ENCODE measurements at regions not wholly inside any gene's neighbourhood (a gene's known extent, or its start where the extent isn't known, plus 50 kb on each side); places are given as distances from the start of the nearest gene placed in this dataset.
"Not testable (repeated sequence)": the region's sequence is repeated elsewhere in the genome, so short reads cannot be mapped to it uniquely, and the experiment has no call there.

DNA sequence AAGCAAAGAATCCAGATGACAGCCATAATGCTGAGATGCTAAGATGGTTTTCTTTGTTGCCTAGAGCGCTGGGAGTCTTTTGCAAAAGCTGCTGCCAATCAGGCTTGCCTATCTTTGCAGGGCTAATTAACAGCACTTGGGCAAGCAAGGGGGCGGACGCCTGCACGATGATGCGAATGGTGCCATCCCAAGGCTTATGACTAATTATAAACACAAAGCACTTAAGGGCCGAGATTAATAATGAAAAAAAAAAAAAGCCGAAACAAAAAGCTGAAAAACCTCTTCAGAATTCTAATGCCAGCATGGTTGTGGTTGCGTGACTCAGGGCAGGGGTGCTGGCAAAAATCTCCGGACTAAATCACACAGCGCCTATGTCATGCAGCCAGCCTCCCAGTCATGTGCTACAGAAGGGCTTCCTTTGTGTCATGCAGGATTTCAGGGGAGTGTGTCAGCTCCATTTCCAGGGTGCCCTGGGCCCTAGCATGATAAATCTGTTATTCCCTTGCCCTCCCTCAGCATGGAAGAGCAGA is 185.0 kb upstream of the ANKRD28 start:
- H3K9me3 Mint-ChIP-seq, result peaks cover 3% of the 10 kb centered on the region
- no peak overlapping the region for H3K27ac Mint-ChIP-seq
- H3K4me1 Mint-ChIP-seq, result no peaks in the 10 kb centered on the region
- DNase-seq (ENCODE audit: low spot score in 2 of 2), result no peak
- H3K4me3 Mint-ChIP-seq, result no peak overlapping the region
- no peak for ATAC-seq
- no peaks in the 10 kb centered on the region for H3K36me3 Mint-ChIP-seq

DNA sequence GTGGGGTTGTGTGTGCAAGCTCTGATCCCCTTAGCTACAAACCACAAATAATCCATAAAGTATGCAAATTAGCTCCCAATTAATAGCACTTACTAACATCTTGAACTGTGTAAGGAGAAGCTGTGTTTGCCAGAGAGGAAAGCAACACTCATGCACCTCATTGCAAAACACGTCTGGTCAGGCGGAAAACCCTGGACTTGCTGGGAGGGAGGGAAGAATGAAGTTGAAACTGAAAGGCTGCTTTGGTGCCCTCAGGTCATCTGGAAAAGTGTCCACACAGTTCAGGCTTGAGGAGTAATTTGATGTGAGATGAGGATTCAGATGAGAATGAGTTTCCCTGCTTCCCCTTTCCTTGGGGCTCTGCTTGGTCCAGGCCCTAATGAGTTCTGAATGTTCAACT is 185.5 kb upstream of the ANKRD28 start:
- DNase-seq (ENCODE audit: low spot score in 2 of 2), result no peak
- H3K4me1 Mint-ChIP-seq, result no peaks in the 10 kb centered on the region
- ATAC-seq, result no peak

DNA sequence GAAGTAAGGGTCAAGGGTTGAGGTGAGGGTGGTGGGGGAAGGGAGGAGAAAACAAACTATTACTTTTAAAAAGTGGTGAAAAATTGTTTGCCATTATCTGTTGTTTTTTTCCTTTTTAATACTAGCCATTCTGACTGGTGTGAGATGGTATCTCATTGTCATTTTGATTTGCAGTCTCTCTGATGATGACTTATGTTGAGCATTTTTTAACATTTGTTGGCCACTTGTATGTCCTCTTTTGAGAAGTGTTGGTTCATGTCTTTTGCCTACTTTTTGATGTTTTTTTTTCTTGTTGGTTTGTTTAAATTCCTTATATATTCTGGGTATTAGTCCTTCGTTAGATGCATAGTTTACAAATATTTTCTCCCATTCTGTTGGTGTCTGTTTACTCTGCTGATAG is 185.9 kb upstream of the ANKRD28 start:
- H3K27ac Mint-ChIP-seq, result no peak overlapping the region
- H3K4me1 Mint-ChIP-seq, result no peaks in the 10 kb centered on the region
- no peak overlapping the region for H3K4me3 Mint-ChIP-seq
- H3K36me3 Mint-ChIP-seq, result no peaks in the 10 kb centered on the region
- no peak for ATAC-seq
- DNase-seq (ENCODE audit: low spot score in 2 of 2), result no peak
- peaks cover 6% of the 10 kb centered on the region for H3K9me3 Mint-ChIP-seq

More for the DNA sequence above, 185.5 kb upstream of the ANKRD28 start:
- H3K9me3 Mint-ChIP-seq, result peaks cover 3% of the 10 kb centered on the region
- no peaks in the 10 kb centered on the region for H3K36me3 Mint-ChIP-seq
- no peak overlapping the region for H3K27ac Mint-ChIP-seq
- H3K4me3 Mint-ChIP-seq, result no peak overlapping the region

DNA sequence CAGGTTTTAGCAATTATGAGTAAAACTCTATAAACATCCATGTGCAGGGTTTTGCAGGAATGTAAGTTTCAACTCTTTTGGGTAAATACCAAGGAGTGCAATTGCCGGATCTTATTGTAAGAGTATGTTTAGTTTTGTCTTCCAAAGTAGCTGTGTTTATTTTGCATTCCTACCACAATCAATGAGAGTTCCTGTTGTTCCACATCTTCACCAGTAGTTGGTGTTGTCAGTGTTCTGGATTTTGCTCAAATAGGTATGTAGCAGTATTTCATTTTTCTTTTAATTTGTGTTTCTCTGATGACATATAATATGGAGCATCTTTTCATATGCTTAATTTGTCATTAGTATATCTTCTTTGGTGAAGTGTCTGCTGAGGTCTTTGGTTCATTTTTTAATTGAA is 185.1 kb upstream of the GALNT15 start:
- Mint-ChIP-seq H3K36me3 (no peaks in the 10 kb centered on the region), H3K9me3 (peaks cover 19% of the 10 kb centered on the region), H3K27ac (no peak overlapping the region), H3K4me3 (no peak overlapping the region), H3K4me1 (no peaks in the 10 kb centered on the region)
- no peak for ATAC-seq
- DNase-seq (ENCODE audit: low spot score in 2 of 2), result no peak

DNA sequence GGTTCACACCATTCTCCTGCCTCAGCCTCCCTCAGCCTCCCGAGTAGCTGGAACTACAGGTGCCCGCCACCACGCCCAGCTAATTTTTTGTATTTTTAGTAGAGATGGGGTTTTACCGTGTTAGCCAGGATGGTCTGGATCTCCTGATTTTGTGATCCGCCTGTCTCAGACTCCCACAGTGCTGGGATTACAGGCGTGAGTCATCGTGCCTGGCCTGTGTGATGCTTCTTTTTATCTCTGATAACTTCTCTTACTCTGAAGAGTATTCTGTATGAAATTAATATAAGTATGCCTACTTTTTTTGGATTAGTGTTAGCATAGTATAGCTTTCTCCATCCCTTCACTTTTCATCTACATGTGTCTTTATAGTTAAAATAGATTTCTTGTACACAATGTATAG is 180.8 kb upstream of the GALNT15 start:
- H3K4me3 Mint-ChIP-seq; ATAC-seq; DNase-seq (ENCODE audit: low spot score in 2 of 2); H3K4me1 Mint-ChIP-seq; H3K27ac Mint-ChIP-seq; H3K36me3 Mint-ChIP-seq: not testable (repeated sequence)
- peaks cover 13% of the 10 kb centered on the region for H3K9me3 Mint-ChIP-seq

DNA sequence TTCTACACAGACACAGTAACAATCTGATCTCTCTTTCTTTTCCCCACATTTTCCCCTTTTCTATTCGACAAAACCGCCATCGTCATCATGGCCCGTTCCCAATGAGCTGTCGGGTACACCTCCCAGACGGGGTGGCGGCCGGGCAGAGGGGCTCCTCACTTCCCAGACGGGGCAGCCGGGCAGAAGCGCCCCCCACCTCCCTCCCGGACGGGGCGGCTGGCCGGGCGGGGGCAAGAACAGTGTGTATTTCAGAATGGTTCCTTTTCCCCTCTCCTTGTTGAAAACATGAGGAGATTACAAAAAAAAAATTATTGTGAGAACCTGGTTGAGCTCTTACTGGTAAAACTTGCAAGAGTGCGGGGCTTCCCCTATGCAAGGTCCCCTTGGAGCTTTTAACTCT is 178.0 kb upstream of the GALNT15 start:
- not testable (repeated sequence) for H3K27ac Mint-ChIP-seq, H3K4me3 Mint-ChIP-seq, ATAC-seq

DNA sequence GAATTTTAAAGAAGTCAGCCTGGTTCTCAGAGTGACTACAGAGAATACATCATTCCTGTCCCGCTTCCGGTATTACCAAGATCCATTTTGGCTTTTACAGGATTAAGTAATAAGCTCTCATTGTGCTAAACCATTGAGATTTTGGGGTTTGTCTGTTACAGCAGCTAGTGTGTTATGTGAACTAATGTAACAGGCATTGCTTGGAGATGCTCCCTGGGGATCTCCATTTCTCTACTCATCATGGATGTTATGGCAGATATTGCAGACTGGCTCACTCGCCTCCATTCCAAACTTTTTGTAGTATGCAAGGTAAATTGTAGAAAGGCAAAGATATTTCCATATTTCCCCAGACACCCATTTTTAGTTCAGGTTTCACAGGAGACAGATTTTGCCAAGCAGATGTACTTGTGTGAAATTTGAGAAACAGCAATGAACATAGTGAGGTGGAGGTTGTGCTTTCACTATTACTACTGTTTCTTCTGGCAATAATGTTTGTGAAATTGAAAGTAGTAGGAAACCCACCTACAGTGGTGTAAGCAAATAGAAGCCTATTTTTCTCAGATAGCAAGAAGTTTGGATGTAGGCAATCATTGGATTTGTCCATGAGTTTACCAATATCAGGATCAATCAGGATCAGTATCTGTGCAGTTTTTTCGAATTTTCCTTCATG is 177.1 kb upstream of the GALNT15 start:
- ATAC-seq (no peak), DNase-seq (ENCODE audit: low spot score in 2 of 2) (peak in 1 of 2 donors; percentile 28)
- Mint-ChIP-seq H3K27ac (no peak overlapping the region), H3K4me3 (no peak overlapping the region), H3K36me3 (no peaks in the 10 kb centered on the region), H3K9me3 (peaks cover 9% of the 10 kb centered on the region), H3K4me1 (no peaks in the 10 kb centered on the region)

More for the DNA sequence above, 178.0 kb upstream of the GALNT15 start:
- H3K9me3 Mint-ChIP-seq; H3K36me3 Mint-ChIP-seq; DNase-seq (ENCODE audit: low spot score in 2 of 2); H3K4me1 Mint-ChIP-seq: not testable (repeated sequence)

DNA sequence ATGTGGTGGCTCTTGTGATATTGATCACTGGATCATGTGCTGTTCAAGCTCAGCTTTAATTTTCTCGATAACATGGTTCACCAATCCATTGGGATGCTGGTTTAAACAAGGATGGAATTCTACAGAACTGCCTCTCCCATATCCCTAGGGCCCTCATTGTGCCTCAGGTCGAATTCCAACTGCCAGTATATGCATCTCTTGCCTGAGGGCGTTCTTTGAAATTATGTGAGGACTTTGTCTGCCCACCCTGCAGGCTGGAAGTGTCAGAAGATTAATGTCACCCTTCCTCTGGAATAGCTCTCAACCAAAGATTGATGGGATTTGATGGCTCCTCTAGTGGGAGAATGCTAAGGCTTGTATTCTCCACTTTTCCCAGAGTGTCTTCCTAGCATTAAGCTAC is 175.6 kb upstream of the GALNT15 start:
- Mint-ChIP-seq H3K4me1 (no peaks in the 10 kb centered on the region), H3K4me3 (no peak overlapping the region), H3K9me3 (peaks cover 2% of the 10 kb centered on the region), H3K27ac (no peak overlapping the region), H3K36me3 (no peaks in the 10 kb centered on the region)
- ATAC-seq (no peak), DNase-seq (ENCODE audit: low spot score in 2 of 2) (peak in 1 of 2 donors; percentile 17)

DNA sequence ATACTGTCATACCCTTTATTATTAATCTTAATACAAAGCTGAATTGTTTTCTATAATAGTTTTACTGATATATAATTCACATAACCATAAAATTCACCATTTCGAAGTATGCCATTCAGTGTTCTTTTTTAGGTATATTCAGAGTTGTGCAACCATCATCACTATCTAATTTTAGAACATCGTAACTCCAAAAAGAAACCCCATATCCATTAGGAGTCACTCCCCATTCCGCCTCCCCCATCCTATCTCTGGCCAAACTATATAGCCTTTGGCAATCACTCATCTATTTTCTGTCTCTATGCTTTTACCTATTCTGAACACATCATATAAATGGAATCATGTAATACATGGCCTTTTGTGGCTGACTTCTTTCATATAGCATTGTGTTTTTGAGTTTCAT is 169.7 kb upstream of the GALNT15 start:
- ATAC-seq (no peak), DNase-seq (ENCODE audit: low spot score in 2 of 2) (no peak)
- H3K4me3 Mint-ChIP-seq, result no peak overlapping the region
- H3K4me1 Mint-ChIP-seq, result no peaks in the 10 kb centered on the region
- H3K27ac Mint-ChIP-seq, result no peak overlapping the region
- H3K9me3 Mint-ChIP-seq, result peaks cover 3% of the 10 kb centered on the region
- H3K36me3 Mint-ChIP-seq, result no peaks in the 10 kb centered on the region

DNA sequence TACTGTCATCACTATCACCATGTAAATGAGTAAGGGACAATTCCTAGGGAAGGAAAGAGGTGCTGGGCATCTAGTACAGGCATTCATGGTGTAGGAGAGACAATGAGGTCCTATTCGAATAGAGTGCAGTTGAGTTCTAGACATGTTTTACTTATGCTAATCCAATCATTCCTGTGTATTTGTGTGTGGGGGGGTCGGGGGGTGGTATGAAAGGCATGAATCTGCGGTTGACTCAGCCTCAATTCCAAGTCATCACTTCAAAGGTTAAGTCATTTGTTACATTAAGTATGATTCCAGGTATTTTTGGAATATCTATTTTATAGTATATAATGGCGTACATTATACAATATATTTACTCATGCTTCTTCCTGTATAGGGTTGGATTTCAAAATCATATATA is 163.1 kb upstream of the GALNT15 start:
- Mint-ChIP-seq H3K36me3 (no peaks in the 10 kb centered on the region), H3K4me1 (no peaks in the 10 kb centered on the region), H3K9me3 (peaks cover 3% of the 10 kb centered on the region), H3K4me3 (no peak overlapping the region), H3K27ac (no peak overlapping the region)
- DNase-seq (ENCODE audit: low spot score in 2 of 2) (no peak), ATAC-seq (no peak)

DNA sequence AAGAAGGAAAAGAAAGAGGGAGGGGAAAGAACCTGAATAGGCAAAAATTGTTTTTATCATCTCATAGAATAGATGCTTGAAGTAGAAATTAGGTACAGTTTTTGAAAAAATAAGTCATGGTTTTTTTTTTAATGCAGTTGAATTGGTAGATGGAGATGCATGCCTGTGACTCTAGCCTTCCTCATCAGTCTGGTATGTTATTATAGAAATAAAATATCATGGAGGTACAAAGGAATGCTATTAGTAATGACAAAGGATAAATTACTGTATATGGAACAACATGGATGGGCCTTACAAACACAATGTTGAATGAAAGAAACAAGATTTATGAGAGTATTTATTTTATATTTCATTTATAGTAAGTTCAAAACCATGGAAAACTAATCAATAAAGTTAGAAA is 162.4 kb upstream of the GALNT15 start:
- ATAC-seq (no peak), DNase-seq (ENCODE audit: low spot score in 2 of 2) (no peak)
- Mint-ChIP-seq H3K9me3 (peaks cover 3% of the 10 kb centered on the region), H3K36me3 (no peaks in the 10 kb centered on the region), H3K4me1 (no peaks in the 10 kb centered on the region), H3K27ac (no peak overlapping the region), H3K4me3 (no peak overlapping the region)

DNA sequence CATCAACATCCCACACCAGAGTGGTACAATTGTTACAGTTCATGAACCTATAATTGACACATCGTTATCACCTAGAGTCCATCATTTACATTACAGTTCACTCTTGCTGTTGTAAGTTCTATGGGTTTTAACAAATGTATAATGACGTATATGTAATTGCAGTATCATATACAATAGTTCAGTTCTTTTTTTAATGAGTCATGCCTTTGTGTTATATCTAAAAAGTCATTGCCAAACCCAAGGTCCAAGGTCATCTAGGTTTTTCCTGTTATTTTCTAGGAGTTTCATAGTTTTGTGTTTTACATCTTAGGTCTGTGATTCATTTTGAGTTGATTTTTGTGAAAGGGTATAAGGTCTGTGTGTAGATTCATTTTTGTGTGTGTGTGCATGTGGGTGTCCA is 160.9 kb upstream of the GALNT15 start:
- H3K36me3 Mint-ChIP-seq, result no peaks in the 10 kb centered on the region
- no peaks in the 10 kb centered on the region for H3K9me3 Mint-ChIP-seq
- H3K4me1 Mint-ChIP-seq, result no peaks in the 10 kb centered on the region
- no peak overlapping the region for H3K27ac Mint-ChIP-seq
- H3K4me3 Mint-ChIP-seq, result no peak overlapping the region
- no peak for DNase-seq (ENCODE audit: low spot score in 2 of 2)
- ATAC-seq, result no peak

DNA sequence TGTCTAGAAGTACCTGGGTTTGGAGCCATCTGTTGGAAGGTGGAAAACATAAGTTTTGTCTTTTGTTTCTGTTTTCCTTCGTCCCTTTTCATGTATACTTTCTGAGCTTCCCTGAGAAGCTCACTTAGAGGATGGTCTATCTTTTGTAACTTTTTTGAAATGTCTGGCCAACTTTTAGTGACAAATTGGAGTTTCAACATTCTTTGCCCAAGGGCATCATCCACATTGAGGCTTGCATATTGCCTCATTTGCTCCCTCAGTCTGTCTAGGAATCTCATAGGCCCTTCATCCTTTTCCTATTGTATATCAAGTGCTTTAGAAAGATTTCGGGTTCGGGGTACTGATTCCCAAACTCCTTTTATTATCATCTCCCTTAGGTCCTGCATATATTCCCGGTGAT is 152.7 kb upstream of the GALNT15 start:
- not testable (repeated sequence) for H3K27ac Mint-ChIP-seq; H3K4me3 Mint-ChIP-seq; H3K9me3 Mint-ChIP-seq; H3K36me3 Mint-ChIP-seq; ATAC-seq; DNase-seq (ENCODE audit: low spot score in 2 of 2); H3K4me1 Mint-ChIP-seq

DNA sequence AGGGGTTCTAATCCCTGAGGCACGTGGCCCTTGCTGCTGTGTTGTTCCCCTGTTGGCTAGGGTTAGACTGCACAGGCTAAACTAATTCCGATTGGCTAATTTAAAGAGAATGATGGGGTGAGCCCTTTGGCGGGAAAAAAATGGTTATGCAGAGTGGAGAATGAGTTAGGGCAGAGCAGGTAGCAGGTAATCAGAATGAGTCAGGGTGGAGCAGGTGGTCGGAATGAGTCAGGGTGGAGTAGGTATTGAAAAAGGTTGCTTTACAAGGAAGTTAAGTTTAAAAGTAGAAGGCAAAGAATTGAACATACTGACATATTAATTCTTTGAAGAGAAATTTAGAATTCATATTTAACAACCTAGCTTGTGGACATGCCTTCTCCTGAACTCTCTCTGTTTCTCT is 150.6 kb upstream of the GALNT15 start:
- not testable (repeated sequence) for DNase-seq (ENCODE audit: low spot score in 2 of 2); H3K27ac Mint-ChIP-seq; ATAC-seq; H3K4me1 Mint-ChIP-seq; H3K4me3 Mint-ChIP-seq; H3K36me3 Mint-ChIP-seq; H3K9me3 Mint-ChIP-seq

DNA sequence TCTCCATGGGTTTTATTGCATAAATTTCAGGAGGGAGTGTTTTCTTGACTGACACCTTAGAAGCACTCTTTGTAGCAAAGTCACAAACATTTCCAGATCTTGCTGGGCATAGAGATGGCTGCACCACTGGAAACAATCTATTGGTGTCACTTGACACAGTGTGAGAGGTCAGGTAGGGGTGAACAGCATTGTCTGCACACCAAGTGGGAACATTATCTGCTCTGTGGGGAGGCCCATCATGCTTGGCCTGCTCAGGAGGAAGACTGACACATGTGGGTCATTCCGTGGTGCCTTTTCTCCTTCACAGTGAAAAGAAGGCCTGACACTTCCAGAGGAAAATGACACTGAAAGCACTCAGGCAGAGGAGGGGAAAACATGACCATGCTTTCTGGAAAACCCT is 149.9 kb upstream of the GALNT15 start:
- H3K4me3 Mint-ChIP-seq, result no peak overlapping the region
- no peak for ATAC-seq
- H3K4me1 Mint-ChIP-seq, result no peaks in the 10 kb centered on the region
- no peak overlapping the region for H3K27ac Mint-ChIP-seq
- H3K36me3 Mint-ChIP-seq, result no peaks in the 10 kb centered on the region
- DNase-seq (ENCODE audit: low spot score in 2 of 2), result no peak
- H3K9me3 Mint-ChIP-seq, result no peaks in the 10 kb centered on the region

DNA sequence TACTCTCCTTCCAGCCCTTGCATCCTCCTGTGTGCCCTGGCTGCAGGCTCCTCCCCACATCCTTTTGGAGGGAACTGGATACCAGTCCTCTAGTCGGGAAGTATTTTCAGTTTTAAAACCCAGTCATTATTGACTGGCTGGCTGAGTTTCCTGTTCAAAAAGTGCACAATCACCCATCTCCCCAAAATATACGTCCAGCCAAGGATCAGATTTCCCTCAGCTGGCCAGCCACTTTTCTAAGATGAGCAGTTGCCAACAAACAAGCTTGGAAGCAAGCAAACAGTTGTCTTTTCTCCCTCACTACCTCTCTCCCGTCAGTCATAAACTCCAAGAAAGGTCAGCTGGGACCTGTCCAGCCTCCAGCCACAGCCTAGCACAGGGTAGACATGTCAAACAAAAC is 147.7 kb upstream of the GALNT15 start:
- Mint-ChIP-seq H3K9me3 (no peaks in the 10 kb centered on the region), H3K4me3 (no peak overlapping the region), H3K27ac (no peak overlapping the region), H3K4me1 (no peaks in the 10 kb centered on the region), H3K36me3 (no peaks in the 10 kb centered on the region)
- ATAC-seq (no peak), DNase-seq (ENCODE audit: low spot score in 2 of 2) (no peak)

DNA sequence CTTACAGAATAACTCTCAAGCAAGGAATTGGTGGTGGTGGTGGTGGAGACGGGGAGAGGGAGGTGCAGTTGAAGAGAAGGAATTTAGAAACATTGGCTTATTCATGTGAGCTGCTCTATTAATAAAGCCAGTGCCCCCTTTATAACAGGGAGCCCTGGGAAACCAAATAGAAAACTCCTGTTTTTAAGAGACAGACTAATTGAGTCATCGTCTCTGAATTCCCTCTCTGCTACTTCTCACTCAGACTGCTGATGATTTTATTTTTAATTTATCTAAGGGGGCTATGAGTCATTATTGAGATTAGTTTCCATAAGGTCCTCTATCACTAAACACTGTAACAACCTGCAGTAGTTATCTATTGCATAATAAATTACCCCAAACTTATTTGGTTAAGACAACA is 145.9 kb upstream of the GALNT15 start:
- ATAC-seq, result no peak

More for the DNA sequence above, 145.9 kb upstream of the GALNT15 start:
- DNase-seq (ENCODE audit: low spot score in 2 of 2), result no peak
- no peaks in the 10 kb centered on the region for H3K4me1 Mint-ChIP-seq
- no peak overlapping the region for H3K27ac Mint-ChIP-seq
- no peaks in the 10 kb centered on the region for H3K36me3 Mint-ChIP-seq
- H3K4me3 Mint-ChIP-seq, result no peak overlapping the region
- no peaks in the 10 kb centered on the region for H3K9me3 Mint-ChIP-seq
